Stomach (tissue), 8 donors: ENCODE measurements at regions not wholly inside any gene's neighbourhood (a gene's known extent, or its start where the extent isn't known, plus 50 kb on each side); places are given as distances from the start of the nearest gene placed in this dataset.

Experiments
- DNase-seq, 2 donors: peaks; one replicate each; pipeline versions ENCODE4 v3.0.0 to v3.0.0-alpha.2; 2013 to 2019
- H3K27ac ChIP-seq, 5 donors: fragments of 200-600 bp in 4 of 5; sonication (generic) in 4 of 5; one replicate each; pipeline ENCODE4 v1.5.1; 2013 to 2019; ENCODE audit warnings: mild to moderate bottlenecking in 1 of 5, moderate library complexity in 1 of 5
- H3K27me3 ChIP-seq, 3 donors: fragments of 200-600 bp; sonication (generic); one replicate each; pipeline ENCODE4 v1.5.1; 2017 to 2019; ENCODE audit warnings: mixed run types in 1 of 3
- H3K36me3 ChIP-seq, 4 donors: fragments of 200-600 bp; sonication (generic); 1 replicate in 3 of 4; 2 replicates in 1 of 4; pipeline ENCODE4 v1.5.1; 2016 to 2019
- H3K4me1 ChIP-seq, 4 donors: fragments of 200-600 bp; sonication (generic); one replicate each; pipeline ENCODE4 v1.5.1; 2016 to 2019
- H3K4me3 ChIP-seq, 4 donors: fragments of 200-600 bp; sonication (generic) in 3 of 4; one replicate each; pipeline ENCODE4 v1.5.1; 2016 to 2019; ENCODE audit warnings: mild to moderate bottlenecking in 1 of 4
- H3K9me3 ChIP-seq, 4 donors: fragments of 200-600 bp; sonication (generic); one replicate each; pipeline ENCODE4 v1.5.1; 2016 to 2019
- CTCF ChIP-seq, 7 experiments: fragments of 450-650 bp in 4 of 7; fragments of 200-600 bp in 3 of 7; sonication (generic) in 3 of 7; IDR thresholded peaks; one replicate each; pipeline ENCODE4 v1.5.1; 2016 to 2019; ENCODE audit warnings: antibody characterized with exemption in 7 of 7, control low read depth in 2 of 7, mild to moderate bottlenecking in 1 of 7
- EP300 ChIP-seq: sonication (generic); formaldehyde crosslinking; IDR thresholded peaks from one replicate; pipeline ENCODE4 v1.6.1; 2017; ENCODE audit warnings: antibody characterized with exemption
- POLR2A ChIP-seq, 4 donors: fragments of 450-650 bp; IDR thresholded peaks; one replicate each; pipeline ENCODE4 v1.6.1; 2016; ENCODE audit warnings: antibody characterized with exemption in 4 of 4, control low read depth in 2 of 4, mild to moderate bottlenecking in 1 of 4, moderate library complexity in 1 of 4
- POLR2AphosphoS5 ChIP-seq, 3 donors: sonication (generic); formaldehyde crosslinking; IDR thresholded peaks; one replicate each; pipeline ENCODE4 v1.6.1; 2016; ENCODE audit warnings: antibody characterized with exemption in 3 of 3
- WGBS, 5 donors: extraction: QIAGEN DNeasy Blood & Tissue Kit in 3 of 5; methylation state at CpG; one replicate each; pipeline versions ENCODE4 v1.1.5 to v1.1.7; 2013 to 2018; 5-methylcytosine and 5-hydroxymethylcytosine counted together
- intact Hi-C: fragments of 100-400 bp; cut with DNase I; formaldehyde crosslinking; loops from one replicate; pipeline ENCODE4 v1.15.1; 2023; ENCODE audit warnings: low total_unique reads
- donor health status: healthy with polysubstance abuse.
- donor health status: Bipolar disorder and iron deficiency.
- donor health status: healthy.

GRCh38 chr3:14301558-14301957 is 100.8 kb upstream of the SLC6A6 start:
- no peaks in the 10 kb centered on the region for H3K36me3 ChIP-seq
- H3K4me1 ChIP-seq = peaks cover 0 to 12% (median 5%) of the 10 kb centered on the region in 4 donors
- 70 to 85% (median 84%) methylated on average over 15 of the region's 15 CpGs for WGBS, 5 donors
- TF ChIP-seq CTCF (IDR thresholded peaks at IDR 0.05) = no peak
- no peak for TF ChIP-seq POLR2A (IDR thresholded peaks at IDR 0.05)
- TF ChIP-seq POLR2AphosphoS5 (IDR thresholded peaks at IDR 0.05) = no peak
- TF ChIP-seq EP300 = no peak
- DNase-seq = peak in 1 of 2 donors; percentile 60
- H3K27ac ChIP-seq = no peak overlapping the region
- no peaks in the 10 kb centered on the region for H3K27me3 ChIP-seq
- H3K4me3 ChIP-seq = no peak overlapping the region
- H3K9me3 ChIP-seq = no peaks in the 10 kb centered on the region
- intact Hi-C loops = no loop called here

- intact Hi-C loops = no loop called here
- 78 to 86% (median 84%) methylated on average over 5 to 7 of the region's 7 CpGs for WGBS, 5 donors
- TF ChIP-seq POLR2A (IDR thresholded peaks at IDR 0.05) = no peak
- TF ChIP-seq POLR2AphosphoS5 (IDR thresholded peaks at IDR 0.05) = no peak
- TF ChIP-seq CTCF (IDR thresholded peaks at IDR 0.05) = no peak
- TF ChIP-seq EP300 = no peak
These were observed 98.9 kb upstream of the SLC6A6 start for GRCh38 chr3:14303336-14304100.

GRCh38 chr3:14304101-14305045 is 98.0 kb upstream of the SLC6A6 start:
- Histone ChIP-seq H3K36me3 (no peaks in the 10 kb centered on the region), H3K27me3 (no peaks in the 10 kb centered on the region), H3K27ac (no peak overlapping the region), H3K4me3 (no peak overlapping the region), H3K9me3 (no peaks in the 10 kb centered on the region), H3K4me1 (peaks cover 0 to 7% (median 5%) of the 10 kb centered on the region in 4 donors)
- intact Hi-C loops = no loop called here
- no peak for DNase-seq
- TF ChIP-seq CTCF (IDR thresholded peaks at IDR 0.05) (no peak), EP300 (no peak), POLR2A (IDR thresholded peaks at IDR 0.05) (no peak), POLR2AphosphoS5 (IDR thresholded peaks at IDR 0.05) (no peak)
- WGBS, 5 donors = 61 to 78% (median 72%) methylated on average over 9 of the region's 9 CpGs

More at GRCh38 chr3:14303336-14304100, 98.9 kb upstream of the SLC6A6 start:
- no peaks in the 10 kb centered on the region for H3K9me3 ChIP-seq
- H3K4me1 ChIP-seq = peaks cover 0 to 7% (median 5%) of the 10 kb centered on the region in 4 donors
- H3K36me3 ChIP-seq = no peaks in the 10 kb centered on the region
- H3K27ac ChIP-seq = no peak overlapping the region
- no peak overlapping the region for H3K4me3 ChIP-seq
- H3K27me3 ChIP-seq = no peaks in the 10 kb centered on the region
- no peak for DNase-seq

GRCh38 chr3:14305324-14305723 is 97.1 kb upstream of the SLC6A6 start:
- DNase-seq = no peak
- H3K4me3 ChIP-seq = no peak overlapping the region
- peaks cover 0 to 7% (median 5%) of the 10 kb centered on the region in 4 donors for H3K4me1 ChIP-seq
- H3K36me3 ChIP-seq = no peaks in the 10 kb centered on the region
- H3K27me3 ChIP-seq = no peaks in the 10 kb centered on the region
- no peaks in the 10 kb centered on the region for H3K9me3 ChIP-seq
- intact Hi-C loops = no loop called here
- TF ChIP-seq POLR2AphosphoS5 (IDR thresholded peaks at IDR 0.05) (no peak), POLR2A (IDR thresholded peaks at IDR 0.05) (no peak), CTCF (IDR thresholded peaks at IDR 0.05) (no peak), EP300 (no peak)
- 75 to 86% (median 81%) methylated on average over 8 of the region's 8 CpGs for WGBS, 5 donors
- H3K27ac ChIP-seq = no peak overlapping the region
